ENCODE measurements at regions not wholly inside any gene's neighbourhood (a gene's known extent, or its start where the extent isn't known, plus 50 kb on each side); places are given as distances from the start of the nearest gene placed in this dataset.
"Not testable (repeated sequence)": the region's sequence is repeated elsewhere in the genome, so short reads cannot be mapped to it uniquely, and the experiment has no call there.

DNA sequence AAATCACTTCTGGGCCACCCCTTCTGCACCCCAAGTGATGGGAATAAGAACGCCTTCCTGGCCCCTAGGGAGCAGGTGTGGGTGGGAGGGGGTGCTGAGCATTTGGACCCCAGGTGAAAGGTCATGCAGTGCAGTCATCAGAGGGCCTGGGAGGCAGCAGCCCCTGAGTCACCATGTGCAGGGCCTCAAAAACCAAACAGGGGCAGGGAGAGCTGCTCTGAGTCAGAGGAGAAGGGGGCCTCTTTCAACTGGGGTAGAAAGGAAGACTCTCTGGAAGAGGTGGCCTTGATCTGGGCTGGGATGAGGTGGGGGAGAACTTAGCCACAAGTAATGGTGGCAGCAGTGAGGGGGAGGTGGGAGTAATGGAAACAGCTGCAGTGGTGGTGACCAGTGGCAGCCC lies 164.3 kb downstream of the BUB3 start:
- no peak for DNase-seq (ENCODE audit: low read depth, low spot score)

DNA sequence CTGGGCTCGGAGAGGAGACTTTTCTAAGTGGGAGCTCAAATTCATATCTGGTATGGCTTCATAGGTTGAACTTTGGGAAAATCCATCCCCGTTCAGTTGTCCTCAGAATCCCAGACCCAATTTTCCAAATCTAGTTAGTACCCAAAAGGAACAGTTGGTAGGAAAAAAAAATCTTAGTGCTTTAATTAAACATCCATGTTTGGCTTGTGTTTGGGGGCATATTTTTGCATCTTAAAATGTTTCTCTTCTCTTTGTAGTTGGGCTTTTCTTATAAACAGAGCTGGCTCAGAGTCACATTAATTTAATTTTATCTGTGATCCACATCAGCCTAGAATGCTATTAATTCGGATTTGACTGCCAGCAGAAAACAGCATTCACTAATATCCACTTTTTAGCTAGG lies 165.9 kb downstream of the BUB3 start:
- no peak for DNase-seq (ENCODE audit: low read depth, low spot score)

DNA sequence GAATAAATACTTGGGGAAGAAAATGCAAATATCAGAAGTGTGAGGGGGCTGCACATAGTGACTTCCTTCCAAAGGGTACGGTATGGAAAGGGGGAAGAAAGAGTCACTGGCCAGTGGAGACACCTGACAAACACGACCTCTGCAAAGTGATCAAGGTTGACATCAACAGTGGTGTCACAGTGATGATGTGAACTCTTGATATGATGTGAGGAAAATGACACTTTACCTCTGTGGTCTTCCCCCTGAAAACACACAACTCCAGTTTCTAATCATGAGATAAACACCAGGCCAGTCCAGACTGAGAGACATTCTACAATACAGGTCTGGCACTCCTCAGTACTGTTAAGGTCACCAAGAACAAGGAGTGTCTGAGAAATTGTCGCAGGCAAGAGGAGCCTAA lies 169.7 kb downstream of the BUB3 start:
- DNase-seq (ENCODE audit: low read depth, low spot score): no peak

DNA sequence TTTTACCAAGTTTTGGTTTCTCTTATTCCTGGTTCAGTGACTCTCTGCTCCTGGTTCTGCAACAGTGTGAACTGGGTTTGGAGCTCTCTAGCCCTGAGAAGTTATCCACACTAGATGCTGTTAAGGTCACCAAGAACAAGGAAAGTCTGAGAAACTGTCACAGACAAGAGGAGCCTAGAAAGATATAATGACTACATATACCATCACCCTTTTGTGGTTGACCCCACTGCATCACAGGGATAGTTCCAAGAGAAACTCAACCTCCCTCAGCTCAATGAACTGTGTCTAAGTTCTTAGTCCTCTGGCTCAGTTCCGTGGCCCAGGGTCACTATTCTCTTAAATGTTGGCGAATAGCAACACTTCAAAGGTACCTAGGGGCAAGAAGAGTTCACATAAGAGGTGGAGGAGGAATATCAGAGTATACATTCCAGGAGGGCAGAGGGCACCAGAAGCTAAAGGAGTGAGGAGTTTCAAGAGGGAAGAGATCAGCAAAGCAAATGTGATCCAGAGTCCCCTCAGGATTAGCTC lies 171.5 kb downstream of the BUB3 start:
- no peak for DNase-seq (ENCODE audit: low read depth, low spot score)

DNA sequence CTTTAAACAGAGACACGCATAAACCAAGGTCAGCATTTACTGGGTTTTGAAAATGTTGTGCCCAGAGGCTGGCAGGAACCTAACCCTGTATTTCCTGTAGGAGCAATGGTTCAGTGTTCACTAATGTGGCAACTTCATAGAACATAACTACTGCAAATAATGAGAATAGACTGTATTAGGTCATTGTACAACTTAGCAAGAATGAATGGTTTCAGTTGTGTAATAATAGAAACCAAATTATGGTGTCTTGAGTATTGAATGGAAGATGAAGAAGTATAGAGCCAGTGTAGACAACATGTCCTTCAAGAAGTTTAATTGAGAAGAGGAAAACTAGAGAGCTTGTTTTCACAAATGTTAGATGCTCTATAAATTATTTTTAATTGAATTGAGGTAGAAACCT lies 172.5 kb downstream of the BUB3 start:
- DNase-seq (ENCODE audit: low read depth, low spot score): no peak

DNA sequence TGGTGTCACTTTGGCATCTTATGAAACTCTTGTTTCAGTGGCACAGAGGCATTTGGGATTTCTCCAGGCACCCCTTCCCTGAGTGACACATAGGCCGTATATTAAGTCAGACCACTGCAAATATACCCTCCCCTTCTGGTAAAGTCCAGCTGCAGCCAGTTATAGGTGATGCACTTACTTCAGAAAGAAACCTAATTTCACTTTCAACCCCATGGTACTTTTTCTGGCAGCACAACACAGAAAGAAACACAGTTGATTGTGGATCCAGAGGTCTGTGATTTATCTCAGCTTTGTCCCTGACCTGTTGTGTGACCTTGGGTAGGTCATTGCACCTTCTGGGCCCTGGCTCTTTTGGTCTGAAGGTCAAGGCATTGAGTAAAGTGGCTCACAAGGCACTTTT lies 173.2 kb downstream of the BUB3 start:
- DNase-seq (ENCODE audit: low read depth, low spot score): no peak

DNA sequence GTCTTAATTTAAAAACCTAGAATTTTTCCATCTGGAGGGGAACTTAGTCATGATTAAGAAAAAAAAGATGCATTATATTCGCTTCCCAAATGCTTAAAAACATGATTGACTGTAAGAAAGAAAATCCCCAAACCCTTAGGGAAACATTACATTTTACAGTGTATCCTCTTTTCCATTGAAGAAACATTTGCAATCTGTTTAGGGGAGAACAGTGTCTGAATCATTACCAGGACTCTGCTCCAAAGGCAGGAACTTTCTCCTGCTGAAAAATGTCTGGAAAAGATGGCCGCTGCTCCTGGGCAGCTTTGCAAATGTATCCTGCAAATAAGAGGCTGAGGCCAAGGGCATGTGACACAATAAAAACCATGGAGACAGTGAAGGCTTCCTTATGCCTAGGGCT lies 173.7 kb downstream of the BUB3 start:
- DNase-seq (ENCODE audit: low read depth, low spot score): no peak

DNA sequence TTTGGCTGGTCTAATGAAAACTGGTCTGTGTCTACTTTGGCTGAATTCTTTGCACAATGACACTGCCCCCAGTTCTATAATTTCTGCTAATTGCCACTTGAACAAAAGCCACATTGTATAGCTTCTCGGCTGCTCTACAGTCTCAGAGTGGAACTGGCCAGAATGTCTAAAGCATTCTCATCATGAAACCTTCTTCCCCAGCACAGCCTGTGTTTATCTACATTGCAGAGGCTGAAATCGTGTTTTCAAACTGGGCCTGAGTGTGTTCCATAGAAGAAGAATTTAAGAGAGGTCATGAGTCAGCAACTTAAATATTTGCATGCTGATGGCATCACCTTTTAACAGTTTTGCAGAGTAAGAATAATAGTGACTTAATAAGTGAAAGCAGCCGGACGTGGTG lies 177.2 kb downstream of the BUB3 start:
- no peak for DNase-seq (ENCODE audit: low read depth, low spot score)

DNA sequence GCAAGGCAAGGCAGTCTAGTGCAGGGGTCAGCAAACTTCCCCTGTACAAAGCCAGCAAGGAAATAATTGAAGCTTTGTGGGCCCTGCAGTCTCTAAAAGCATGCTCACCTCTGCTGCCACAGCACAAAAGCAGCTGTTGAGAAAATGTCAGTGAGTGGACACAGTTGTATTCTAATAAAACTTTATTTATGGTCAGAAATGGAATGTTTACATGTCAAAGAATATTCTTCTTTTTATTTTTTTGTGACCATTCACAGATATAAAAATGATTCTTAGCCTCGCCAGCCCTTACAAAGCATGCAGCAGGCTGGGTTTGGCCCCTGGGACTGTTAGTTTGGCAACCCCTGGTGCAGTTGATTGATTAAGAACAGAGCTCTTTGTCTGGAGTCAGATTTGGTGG lies 192.4 kb downstream of the BUB3 start:
- no peak for DNase-seq (ENCODE audit: low read depth, low spot score)

DNA sequence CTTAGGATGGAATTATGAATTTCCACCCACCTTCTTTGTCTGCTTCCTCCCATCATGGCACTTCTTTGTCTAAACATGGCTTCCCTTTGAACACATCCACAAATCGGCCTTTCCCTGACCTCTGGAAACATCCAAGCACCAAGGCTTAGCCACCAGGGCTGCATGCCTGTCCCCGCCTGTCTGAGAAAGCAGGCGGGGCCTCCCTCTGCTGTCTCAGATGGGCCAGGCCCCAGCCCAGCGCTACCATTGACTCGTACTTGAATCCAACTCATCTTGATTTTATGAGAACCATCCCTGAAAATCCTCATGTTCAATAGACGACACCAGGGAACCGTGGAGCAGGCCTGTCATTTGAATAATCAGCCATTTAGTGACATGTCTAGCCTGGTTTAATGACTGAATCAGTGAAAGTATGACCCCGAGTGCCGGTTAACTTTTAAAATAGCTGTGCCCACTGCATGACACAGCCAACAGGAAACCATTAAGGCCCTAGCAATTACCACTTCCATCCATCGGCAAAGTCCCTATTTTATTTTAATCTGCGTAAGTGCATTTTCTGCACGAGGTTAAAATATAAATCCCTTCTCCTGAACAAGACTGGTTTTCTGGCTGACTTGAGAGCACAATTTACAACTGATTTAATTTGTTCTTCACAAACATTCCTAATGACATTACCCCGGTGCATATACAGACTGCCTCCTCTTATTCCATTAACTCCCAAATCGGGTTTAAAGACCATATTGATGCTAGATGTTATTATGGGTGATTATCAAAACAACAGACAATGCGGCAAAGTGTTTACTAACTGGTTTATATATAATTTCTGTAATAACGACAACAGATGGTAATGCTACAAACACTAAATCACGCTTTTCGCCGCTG lies 194.7 kb downstream of the BUB3 start:
- no peak for DNase-seq (ENCODE audit: low read depth, low spot score)

DNA sequence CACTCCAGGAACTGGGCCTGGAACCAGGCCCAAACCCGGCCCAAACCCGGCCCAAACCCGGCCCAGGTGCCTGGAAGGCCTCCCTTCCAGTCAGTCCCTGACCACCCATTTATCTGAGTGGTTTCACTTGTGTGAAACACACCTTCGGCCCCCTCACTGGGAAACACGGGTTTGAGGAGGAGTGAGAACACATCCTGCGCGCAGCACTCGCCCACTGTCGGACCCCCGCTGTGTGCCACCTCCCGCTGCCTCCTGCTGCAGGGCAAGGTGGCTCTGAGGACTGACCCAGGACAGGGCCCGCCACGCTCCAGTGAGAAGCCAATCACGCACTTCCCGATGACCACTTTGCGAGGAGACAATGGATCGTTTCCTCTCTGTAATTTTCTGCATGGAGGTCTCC lies 197.5 kb downstream of the BUB3 start:
- DNase-seq (ENCODE audit: low read depth, low spot score): no peak

DNA sequence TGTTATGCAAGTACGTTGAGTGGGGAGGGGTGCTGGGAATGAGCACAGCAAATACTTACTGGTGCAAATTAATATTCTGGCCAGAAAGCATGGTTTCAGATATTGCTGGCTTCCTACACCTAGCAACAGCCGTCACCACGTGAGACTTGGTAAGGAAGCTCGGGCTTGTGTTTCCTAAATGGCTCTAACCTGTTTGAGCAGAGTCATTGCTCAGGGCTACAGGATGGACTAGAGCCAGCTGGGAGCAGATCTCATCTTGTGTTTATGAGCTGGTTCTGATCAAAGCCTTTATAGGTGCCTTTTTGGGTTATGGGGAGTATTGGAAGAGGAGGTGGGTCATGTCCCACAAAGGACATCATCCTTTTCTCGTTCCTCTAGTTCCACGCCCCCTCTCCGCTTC lies 200.3 kb downstream of the BUB3 start:
- no peak for DNase-seq (ENCODE audit: low read depth, low spot score)

DNA sequence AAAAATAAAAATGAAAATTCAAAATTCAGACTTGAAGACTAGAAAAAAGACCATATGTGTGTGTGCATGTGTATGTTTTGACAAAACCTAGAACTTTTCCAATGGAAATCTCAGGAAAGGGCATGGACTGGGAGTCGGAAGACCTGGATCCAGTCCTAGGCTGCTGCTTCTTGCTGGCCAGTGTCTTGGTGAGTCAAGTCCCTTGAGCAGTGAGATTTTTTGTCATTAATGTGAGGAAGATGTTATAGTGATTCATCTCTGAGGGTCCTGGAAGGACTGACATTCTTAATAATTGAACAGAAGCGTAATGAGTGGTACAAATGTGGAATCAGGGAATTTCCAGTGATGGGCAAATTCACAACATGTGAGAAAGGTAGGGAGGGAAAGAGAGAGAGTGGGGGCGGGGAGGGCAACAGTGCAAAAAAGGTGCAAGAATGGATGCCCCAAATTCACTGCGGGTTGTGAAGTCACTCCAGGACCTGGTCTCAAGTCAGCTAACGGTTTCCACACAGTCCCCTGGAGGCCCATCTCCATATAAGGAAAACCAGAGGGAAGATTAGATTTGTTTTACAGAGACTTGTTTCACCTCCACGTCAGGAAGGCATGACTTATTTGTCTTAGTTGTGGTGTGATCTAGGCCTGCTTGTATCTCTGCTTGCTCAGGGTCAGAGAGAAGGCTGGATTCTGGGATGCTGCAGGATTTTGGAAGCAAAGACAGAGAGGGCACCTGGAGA lies 201.7 kb downstream of the BUB3 start:
- DNase-seq (ENCODE audit: low read depth, low spot score): no peak

DNA sequence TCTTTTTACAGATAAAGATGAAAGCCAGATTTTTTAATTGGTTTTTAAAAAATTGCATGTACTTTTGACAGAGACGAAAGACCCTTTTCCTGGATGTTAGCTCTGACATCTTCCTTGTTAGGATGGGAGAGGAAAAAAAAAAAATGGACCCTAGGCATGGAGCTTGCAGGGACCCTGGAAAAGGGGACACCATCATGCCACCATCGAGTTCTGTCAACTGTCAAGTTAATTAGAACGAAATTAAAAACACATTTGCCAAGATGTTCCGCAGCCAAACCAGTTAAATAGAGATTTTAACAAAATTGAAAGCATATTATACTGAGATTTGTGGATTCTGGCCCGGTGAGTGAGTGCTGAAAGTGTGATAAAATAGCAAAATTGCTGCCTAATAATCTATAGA lies 202.6 kb downstream of the BUB3 start:
- DNase-seq (ENCODE audit: low read depth, low spot score): no peak

DNA sequence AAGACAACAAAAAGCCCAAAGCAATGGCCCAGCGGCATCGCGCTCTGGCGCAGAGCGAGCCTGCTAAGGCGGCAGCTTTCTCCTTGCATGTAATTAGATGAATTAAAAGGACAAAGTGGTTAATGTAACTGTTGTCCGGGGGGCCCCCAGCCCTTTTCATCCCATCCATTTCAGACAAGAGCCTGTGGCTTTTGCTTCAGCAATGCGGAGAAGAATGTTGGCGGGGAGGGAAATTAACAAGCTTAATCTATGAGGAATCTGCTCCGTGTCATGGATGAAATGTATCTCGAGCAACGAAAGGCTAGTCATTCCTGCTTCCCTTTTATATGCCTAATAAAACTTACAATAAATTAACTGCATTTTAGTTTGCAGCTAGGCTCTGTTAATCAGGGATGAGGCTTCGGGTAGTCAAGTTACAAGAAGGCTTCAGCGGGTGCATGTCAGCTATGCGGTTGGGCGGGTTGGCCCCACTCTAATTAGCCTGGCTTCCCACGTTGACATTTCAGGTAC lies 203.3 kb downstream of the BUB3 start:
- no peak for DNase-seq (ENCODE audit: low read depth, low spot score)

DNA sequence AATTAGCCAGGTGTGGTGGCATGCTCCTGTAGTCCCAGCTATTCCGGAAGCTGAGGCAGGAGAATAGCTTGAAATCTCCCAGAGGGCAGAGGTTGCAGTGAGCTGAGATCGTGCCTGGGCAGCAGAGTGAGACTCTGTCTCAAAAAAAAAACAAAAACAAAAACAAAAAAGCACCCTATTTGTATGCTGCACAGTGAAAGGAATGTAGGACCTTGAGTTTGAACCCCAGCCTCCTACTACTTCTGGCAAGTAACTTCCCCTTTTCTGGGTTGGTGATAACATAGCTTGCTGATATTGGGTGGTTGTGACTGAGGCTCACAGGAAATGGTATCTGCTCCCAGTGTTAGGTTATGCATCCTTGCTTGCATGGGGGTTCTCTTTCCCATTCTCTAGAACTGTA lies 205.3 kb downstream of the BUB3 start:
- no peak for DNase-seq (ENCODE audit: low read depth, low spot score)

DNA sequence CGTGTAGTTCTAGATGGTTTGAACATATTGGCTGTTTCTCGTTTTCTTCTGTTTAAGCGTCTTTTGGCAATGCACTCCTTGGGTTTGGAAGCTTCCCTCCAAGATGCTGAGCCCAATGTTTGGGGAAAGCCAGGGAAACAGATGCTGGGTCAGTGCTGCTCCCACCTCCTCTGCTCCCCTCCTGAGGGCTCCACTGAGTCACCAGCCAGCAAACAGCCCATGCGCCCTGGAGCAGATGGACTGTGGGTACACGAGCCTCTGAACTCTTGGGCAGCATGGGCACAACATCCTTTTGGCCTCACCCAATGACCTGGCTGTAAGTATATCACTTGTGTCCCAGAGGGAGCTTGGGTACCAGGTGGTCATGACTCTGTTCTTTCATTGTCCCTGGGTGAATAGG lies 207.6 kb downstream of the BUB3 start:
- no peak for DNase-seq (ENCODE audit: low read depth, low spot score)

DNA sequence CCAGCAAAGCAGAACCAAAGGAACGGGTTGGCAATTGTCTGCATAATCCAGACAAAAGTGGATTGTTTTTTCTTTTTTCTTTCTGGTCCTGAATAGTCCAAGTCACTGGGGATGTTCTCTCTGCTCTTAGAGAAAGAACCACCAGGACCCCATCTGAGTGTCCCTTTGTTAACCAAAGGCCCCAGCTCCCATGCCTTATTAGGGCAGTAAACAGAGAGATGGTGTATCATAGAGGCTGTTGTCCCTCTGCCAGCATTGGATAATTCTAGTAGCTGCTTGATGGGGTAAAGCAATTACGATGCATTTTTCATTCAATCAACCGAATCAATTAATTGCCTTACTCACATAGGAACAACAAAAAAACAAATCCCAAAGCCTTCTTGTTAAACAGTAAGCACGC lies 213.0 kb downstream of the BUB3 start:
- no peak for DNase-seq (ENCODE audit: low read depth, low spot score)

DNA sequence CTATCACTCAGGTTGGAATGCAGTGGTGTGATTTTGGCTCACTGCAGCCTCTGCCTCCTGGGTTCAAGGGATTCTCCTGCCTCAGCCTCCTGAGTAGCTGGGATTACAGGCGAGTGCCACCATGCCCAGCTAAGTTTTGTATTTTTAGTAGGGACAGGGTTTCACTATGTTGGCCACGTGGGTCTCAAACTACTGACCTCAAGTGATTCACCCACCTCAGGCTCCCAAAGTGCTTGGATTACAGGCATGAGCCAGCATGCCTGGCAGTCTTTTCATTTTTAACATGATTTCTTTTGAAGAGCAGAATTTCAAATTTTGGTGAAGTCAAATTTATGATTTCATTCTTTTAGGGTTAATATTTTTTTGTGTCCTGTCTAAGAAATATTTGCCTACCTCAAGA lies 217.4 kb downstream of the BUB3 start:
- DNase-seq (ENCODE audit: low read depth, low spot score): not testable (repeated sequence)

DNA sequence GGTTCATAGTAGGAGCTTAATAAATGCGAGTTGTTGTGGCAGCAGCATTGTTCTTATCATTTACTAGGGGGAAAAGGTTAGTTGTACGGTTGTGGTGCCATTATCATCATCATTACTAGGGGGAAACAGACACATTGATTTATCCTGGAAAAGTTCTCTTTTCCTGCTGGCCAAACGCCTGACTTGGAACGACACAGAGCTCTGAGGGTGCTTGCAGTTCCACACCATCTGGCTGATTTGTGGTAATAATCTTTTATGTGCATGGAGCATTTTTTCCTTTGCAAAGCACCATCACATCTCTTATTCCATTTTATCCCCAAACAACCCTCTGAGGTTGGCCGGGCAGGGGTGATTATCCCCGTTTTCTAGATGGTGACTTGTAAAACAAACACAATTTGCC lies 219.4 kb downstream of the BUB3 start:
- no peak for DNase-seq (ENCODE audit: low read depth, low spot score)

DNA sequence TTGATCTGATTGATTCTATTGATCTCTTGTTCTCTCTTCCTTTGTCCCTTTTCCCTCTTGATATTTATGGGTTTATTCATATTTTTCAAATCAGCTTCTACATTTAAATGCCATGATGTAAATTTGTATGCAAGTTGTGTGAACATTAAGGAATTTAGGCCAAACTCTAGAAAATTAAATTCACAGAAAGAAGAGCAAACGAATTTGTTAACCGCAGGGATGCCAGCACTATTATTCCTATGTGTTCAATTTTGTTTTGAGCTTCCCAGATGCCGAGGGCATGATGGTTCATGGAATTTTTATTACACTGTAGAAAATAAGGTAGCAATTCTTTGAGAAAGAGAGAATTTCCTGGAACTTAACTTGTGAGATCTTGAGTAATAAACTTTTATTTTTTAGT lies 220.9 kb downstream of the BUB3 start:
- no peak for DNase-seq (ENCODE audit: low read depth, low spot score)

DNA sequence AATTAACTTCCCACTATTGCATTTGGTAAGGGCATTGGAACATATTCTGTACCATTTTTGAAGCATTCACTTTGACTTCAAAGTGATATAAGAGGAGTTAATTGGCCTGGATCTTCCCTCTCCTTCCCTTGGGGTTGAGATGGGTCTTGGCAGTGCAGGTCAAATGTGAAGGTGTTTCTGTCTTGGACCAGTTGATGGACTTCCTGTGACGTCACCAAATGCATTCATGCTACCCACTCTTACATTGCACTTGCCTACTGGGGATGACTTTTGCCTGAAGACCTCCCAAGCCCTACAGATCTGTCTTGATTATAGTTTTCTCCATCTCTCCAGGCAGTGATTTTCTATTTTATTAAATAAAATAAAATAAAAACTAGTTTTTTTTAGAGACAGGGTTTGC lies 221.5 kb downstream of the BUB3 start:
- no peak for DNase-seq (ENCODE audit: low read depth, low spot score)

DNA sequence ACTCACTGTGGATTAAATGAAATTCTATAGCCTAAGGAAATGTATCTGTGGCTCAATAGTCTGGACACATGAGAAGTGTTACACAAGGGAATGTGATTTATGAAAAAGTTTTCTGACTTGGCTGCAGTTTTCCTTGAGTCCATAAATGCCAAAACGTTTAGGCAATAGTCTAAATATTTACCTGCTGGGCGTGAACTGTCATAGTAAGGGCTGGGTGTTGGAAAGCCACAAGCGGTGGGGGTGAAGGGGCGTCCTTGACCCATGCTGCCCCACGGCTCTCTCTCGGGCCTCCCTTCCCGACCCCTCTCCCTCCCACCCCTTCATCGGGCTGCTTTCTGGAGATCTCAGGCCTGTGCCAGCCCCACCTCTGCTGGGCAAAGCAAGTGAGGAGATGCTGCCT lies 223.7 kb downstream of the BUB3 start:
- DNase-seq (ENCODE audit: low read depth, low spot score): no peak
